ENCODE measurements at regions not wholly inside any gene's neighbourhood (a gene's known extent, or its start where the extent isn't known, plus 50 kb on each side); places are given as distances from the start of the nearest gene placed in this dataset.
A peak's percentile ranks its signal among the peaks of the same experiment; 100 is the strongest.

DNA sequence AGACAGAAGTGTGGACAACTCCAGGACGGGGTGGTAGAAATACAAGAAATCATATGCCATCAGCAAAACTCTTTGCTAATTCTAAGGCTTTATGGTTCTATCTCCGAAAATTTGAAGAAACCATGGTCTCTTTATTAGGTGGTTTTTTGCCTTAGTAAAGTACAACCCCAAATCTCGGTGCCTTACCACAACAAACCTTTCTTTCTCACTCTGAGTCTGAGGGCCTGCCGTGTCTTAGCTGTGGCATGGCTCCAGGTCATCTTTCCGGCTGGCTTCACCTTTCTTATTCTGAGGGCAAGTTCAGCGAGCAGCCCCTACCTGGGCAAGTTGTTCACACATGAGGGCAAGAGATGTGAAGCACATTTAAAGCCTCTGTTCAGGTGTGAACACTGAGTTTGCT is 280.6 kb downstream of the TTLL7 start:
- DNase-seq: no peak

DNA sequence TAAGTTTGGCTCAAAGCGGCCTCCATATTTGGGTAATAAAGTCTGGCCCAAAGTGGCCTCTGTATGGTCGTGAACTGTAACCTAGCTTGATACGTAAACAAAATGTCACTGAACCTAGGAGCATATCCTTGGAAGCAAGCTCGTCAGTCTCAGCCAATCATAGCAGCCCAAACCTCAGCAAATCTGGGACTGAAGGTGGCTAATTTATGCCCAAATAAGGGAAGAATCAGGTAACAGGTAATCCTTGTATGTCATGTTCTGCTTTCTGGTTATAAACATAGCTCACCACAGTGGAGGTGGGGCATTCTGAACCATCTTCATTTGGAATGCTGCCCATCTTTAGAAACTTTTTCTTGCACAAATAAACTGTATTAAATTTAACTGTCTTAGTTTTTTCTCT is 281.1 kb downstream of the TTLL7 start:
- no peak for DNase-seq

DNA sequence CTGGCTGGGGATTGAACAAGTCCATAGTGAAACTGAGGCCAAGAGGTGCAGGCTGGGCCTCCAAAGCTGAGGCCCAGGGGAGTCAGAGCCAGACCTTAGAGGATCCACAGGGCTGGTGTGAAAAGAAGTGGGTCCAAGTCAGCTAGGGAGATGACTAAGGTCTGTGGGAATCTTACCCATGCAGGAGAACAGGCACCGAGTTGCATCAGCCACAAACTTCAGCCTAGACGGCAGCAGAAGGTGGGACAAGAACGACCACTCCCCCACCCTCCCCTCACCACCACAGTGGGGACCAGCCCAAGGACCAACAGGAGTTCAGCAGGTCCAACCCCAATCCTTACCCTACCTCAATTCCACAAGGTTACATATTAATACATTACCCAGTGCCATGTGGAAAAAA is 282.3 kb downstream of the TTLL7 start:
- DNase-seq: no peak

DNA sequence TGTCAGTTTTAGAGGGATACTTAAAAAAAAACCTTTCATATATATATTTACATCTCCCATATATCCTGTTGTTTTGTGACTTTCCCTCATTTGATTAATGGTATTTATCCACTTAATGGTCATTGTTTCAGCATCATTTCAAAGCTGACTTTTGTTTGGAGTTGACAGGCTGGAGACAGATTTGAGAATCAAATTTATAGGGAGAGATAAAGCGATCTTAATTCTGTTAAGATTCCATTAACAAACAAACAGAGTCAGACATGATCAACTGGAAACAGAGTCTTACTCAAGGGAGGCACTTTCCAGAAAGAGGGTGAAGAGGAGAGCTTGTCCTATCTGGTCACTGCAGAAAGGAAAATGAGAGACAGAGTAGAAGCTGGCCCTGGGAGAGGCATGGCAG is 283.4 kb downstream of the TTLL7 start:
- no peak for DNase-seq

DNA sequence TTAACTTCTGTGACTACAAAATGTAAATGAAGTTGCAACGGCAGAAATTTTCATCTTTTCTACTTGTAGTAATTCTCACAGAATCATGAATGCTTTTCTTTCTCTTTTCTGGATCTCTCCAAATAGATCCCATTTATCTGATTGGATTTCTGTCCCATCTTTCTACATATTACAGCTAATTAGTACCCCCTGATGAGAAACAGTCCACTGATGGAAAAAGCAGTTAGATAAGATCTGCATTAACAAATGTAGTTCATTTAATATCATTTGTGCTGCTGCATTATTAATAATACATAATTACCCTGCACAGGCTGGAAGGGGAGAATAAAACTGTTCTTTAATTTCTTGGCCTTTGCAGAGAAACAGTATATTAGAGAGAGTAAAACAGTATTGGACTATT is 289.3 kb downstream of the TTLL7 start:
- no peak for DNase-seq

DNA sequence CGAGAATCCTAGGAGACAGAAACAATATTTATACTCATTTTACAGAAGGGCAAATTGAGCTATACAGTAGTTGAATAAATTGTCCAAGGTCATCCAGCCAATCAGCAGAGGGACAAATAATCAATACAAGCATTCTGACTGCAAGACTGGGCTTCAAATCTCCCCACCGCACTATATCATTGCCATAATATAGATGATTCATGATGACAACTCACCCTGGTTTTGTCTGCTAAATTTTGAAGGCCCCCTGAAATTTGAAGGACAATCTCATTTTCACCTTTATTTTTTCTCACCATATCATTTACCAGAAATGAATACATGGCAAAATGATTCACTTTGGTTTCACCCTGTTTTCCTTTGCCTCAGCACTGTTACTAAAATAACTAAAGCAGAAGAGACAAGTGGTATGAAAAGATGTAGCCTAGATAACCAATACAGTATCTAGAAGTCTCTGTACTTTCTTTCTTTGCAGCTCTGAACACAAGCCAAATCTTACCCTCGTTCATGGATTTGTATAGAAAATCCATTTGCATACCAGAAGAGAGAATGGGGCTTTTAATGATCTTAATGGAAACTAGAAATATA is 292.5 kb downstream of the TTLL7 start:
- no peak for DNase-seq

DNA sequence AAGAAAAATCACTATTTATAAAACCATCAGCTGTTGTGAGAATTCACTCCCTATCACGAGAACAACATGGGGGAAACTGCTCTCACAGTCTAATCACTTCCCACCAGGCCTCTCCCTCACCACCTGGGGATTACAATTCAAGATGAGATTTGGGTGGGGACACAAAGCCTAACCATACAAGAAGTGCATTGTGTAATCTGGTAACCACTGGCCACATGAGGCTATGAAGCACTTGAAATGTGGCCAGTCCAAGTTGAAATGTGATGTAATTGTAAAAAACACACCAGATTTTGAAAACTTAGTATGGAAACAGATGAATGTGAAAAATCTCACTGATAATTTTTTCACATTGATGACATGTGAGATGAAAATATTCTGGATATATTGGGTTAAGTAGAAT is 293.8 kb downstream of the TTLL7 start:
- no peak for DNase-seq

DNA sequence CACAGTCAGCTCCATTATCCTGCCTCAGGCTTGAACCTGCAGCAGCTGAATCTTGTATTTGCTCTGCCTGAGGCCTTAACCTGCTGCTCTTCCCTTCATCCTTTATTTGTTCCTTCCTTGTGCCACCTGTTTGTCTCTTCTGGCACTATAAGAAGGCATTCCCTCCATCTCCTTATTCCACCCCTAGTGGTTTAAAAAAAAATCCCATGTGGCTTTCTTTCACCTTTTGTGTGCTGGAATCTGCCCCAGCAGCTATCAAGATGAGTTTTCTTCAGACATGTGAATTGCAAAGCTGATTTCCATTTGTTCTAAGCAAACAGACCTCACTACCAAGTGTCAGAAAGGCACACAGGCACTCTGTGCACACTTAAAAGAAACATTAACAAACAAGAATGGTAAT is 294.6 kb downstream of the TTLL7 start:
- no peak for DNase-seq

DNA sequence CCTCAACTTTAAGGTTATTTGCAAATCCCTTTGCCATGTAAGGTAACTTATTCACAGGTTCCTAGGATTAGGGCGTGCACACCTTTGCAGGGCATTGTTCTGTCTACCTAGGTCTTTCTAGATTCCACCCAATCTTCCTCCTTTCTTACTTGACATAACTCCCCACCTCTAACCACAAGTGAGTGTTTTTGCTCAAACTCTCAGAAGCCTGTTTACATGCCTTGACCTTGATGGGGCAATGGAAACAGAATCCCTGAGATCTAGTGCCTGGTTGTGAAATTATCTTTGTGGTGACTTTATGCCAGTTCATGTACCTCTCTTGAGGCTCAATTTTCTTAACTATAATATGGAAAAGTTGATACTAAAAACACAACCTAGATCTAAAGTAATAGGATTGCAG is 296.6 kb downstream of the TTLL7 start:
- DNase-seq: no peak

DNA sequence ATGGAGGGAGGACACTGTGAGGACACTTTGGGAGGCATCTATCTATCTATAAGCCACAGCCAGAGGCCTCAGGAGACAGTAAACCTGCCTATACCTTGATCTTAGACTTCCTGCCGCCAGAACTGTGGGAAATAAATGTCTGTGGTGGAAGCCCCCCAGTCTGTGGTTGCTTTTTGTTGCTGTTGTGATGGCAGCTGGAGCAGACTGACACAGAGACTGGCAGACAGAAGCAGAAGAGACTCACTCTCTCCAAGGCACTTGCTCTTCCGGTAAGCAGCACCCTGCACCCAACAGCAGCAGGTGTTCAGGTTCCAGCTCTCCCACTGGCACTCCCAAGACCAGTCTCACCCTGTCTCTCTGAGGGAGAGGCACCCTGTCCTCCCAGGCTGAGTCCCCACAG is 297.6 kb downstream of the TTLL7 start:
- DNase-seq: no peak

DNA sequence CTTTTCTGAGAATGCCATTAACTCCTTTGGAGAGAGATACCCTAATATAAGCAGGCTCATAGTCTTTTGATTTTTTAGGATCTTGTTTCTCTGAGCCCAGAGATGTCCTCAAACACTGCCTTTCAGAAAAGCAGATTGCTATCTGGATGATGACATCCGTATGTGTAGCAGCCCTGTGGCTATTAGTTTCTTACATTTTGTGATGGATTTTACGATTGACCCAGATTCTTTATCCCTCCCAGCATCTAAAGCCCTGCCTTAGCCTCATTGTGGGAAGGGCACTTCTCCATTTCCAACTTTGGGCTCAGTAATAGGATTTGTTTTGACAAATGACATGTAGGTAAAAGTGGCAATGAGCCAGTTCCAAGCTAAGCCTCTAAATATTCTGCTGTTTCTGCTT is 300.3 kb downstream of the TTLL7 start:
- no peak for DNase-seq

DNA sequence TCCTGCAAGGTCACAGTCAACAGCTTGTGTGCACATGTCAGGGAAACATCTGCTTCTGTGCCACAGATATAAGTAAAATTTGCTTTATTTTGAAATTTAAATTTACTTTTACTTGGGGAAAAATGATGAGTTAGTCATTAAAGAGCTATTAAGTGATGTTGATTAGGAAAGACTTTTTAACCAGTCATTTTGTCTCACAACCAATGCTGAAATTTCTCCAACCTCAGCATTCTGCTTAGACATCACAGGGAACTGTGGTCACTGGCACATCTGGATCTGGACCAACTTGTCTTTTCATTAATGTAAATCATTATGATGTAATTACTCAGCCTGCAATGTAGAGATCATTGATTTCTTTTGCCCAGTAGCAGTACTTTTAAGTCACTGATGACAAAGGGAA is 301.0 kb downstream of the TTLL7 start:
- DNase-seq: no peak

DNA sequence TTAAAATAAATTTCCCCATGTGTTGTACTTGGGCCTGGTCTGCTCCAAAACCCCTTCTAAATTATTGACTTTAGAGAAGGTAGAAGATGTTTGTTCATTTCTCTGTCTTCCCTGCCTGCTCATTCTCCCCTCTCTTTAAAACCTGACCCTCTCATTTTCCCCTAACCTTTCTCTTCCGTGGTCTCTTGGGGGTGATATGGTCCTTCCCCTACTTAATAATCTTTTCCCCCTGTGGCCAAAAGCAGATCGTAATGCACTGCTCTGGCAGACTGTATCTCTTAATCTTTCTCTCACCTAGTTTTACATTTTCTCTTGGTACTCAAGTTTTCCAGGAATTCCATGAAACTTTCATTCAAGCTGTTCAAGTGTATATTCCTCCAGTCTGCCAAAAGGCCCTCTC is 301.7 kb downstream of the TTLL7 start:
- no peak for DNase-seq

DNA sequence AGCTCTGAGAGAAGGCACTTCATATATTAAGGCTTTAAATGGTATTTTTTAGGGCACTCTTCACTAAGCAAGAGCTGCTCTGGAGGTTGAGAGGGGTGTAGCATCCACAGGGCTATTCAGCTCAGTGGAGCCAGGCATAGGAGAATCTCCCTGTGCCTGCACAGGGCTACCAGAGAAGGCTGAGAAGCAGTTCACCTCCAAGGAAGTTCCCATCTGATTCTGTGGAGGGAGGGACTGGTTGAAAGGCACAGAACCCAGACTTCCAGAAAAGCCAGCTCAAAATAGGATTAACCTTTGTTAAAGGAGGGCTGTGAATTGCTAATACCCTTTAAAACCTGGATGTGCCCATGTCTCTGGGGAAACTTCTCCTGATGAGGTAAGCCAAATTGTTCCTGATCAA is 304.5 kb downstream of the TTLL7 start:
- no peak for DNase-seq

DNA sequence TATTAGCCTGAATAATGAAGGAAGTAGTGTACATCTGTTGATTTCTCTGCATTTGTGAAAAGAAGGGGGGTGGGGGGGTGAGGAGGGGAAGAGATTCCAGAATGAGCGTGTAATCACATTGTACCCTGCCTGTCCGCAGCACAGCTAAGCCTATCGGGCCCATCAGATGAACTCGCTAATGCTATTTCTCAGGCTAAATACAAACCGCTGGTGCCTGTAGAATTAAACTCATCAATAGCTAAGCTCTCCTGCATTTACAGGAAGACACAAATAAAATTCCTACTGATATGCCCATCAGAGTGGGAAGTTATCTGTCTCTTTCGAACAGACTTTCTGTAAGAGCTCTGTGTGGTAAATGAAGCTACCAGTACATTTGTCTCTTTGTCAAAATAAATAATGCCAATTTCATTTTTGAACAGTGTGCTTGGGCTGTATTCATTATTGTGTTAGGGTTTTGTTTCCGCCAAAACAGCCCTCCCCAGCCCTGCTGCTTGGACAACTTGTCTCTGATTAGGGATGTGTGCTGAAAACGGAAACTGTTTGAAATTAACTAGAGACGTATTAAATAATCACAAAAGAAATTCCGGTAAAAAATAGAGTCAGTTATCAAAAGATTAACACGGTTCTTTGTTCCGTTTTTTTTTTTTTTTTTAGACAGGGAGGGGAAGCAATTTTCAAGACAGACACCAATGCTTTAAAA is 305.4 kb downstream of the TTLL7 start:
- peak; percentile 3 for DNase-seq

DNA sequence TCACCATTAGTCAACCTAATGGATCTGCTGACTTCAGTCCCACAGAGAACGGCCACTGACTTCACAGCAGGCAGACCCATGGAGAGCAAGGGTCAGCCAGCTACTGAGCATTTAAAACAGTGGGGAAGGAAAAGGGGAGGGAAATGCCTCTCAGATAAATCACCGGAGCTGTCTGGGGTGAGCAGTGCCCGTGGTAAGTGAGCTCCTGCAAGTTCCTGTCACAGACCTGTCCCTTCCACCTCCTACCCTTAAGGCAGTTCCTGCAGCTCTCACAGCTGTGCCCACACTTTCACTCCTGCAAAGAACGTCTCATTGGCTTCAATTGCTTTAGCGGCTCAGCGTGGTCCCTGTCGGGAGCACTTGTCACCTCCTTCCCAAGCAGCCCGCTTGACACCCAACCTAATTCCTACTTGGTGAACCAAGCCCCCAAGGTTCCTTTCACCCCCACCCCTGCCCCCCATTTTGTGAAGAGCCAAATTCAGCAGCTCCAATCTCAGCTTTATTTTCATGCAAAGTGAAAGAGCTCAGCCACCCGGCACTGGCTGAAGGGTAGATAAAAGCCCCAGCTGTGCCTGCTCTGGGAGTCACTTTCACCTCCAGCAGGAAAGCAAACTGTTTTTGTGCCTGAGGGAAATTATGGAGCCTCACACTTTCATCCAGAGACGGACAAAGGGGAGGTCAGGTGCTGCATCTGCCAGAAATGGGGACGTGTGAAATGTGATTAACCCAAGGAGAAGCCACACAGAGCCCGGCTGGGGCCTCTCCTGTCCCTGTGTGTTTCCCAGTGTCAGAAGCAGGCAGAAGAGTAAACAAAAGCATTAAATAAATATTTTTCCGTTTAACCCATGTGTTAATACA is 306.2 kb downstream of the TTLL7 start:
- peak; percentile 27 for DNase-seq

DNA sequence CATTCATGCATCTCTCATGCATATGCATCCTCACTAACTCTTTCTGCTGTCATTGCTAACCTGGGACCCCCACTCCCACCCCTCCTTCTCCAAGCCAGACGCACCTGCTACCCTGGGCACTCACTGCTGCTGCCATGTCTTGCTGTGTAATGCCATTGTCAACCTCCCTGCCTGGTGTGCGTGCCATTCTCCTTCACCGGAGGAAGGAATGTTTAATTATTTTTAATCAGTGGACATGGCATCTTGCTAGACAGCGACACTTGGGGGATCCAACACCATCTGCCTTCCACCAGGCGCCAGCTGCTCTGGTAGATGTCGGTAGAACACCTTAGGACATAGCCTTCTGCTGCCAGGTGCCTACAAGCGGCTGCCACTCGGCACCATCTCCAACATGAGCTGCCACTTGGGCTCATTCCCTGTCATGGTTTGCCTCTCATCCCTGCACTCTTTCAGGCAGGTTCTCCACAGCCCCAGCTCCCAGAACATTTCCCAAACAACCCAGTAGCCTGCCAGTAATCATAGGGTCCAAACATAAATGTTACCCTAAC is 306.9 kb downstream of the TTLL7 start:
- no peak for DNase-seq

DNA sequence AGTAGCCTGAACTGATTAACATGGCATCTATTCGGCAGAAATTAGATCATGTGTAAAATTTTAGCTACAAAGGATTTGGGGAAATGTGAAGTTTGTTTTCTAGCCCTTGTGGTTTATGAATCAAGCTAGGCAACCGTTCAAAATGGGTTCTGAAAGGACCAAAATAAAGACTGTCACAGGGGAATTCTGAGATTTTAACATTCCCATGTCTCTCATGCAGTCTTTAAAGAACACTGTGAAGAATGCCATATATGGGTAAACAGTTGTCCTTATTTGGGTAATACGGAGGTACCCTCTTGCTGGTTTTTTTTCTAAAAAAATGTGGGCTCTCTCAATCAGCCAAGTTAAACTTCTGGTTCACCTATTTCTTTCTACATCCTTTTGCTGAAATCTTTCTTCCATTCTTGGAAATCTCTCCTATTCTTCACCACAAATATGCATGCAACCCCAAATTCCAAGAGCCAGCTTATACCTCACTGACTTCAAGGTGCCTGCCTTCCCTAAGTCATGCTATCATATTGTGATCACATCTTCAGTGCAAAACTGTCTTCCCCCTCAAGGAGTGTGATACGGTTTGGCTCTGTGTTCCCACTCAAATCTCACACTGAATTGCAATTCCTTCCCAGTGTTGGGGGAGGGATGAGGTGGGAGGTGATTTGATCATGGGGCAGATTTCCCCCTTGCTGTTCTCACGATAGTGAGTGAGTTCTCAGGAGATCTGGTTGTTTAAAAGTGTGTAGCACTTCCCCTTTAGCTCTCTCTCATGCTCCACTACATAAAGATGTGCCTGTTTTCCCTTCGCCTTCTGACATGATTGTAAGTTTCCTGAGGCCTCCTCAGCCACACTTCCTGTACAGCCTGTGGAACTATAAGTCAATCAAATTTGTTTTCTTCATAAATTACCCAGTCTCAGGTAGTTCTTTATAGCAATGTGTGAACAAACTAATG is 308.7 kb downstream of the TTLL7 start:
- DNase-seq: no peak

DNA sequence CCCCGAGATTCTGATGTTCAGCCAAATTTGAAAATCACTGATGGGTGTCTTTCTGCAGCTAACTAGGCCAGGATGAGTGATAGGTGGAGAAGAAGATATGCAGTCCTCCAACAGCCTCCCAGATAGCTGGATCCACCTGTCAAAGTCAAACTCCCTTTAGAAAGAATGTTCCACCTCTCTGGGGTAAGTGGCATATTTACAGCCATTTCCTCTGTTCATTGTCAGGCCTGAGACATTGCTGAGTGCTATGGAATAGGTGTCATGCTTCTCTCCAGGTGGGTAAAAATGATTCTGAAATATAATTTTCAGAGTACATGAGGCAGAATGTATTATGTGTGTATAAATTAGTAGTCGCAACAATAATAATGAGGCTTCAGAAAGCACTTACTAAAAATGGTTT is 316.8 kb downstream of the TTLL7 start:
- DNase-seq: no peak

DNA sequence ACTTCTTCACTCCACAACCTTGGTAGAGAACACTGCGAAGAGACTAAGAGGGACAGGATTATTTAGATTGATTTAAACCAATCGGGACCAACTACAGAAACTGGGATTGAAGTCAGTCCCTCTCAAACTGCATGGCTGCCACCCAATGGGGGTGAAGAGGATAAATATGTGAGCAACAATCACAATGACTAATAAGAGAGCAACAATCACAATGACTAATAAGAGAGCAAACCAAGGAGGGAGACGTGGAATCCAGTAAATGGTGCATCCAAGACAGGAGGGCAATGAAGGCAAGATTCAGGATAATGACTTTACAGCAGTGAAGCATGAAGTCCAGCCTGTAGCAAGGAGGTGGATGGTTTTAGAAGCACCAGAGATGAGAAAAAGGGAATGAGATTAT is 322.8 kb downstream of the TTLL7 start:
- no peak for DNase-seq

DNA sequence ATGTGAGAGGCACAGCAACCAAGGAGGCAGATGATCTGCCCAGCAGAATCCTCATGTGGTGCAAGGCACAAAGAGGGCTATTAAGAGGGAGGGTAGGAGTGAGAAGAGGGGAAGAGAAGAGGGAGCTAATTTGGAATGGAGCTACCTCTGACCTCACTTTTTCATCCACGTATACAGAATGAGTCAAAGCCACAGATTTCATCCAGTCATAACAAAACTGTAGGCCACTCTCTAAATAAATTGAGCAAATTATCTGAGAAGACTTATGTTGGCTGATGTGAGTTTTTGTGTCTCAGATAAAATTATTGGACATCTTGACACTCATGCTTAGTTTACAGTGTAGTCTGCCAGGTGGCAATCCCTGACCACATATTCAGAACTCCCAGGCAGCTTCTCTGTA is 325.6 kb downstream of the TTLL7 start:
- DNase-seq: no peak

DNA sequence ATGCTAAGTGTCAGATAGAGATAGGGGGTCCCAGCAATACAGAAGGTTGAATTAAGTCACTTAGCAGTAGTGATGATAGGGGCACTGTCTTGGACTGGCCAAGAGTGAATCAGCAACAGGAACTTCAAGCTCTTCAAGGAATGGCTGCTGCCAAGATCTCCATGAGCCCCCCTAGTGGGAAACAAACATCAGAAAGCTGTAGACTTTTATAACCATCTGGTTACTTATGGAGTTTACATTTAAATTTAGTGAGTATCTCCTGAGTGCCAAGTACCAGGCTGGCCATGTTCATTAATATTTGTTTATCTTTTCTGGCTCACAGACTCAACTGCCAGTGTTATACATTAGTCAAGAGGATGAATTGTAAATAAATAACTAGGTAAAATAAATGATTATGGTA is 327.3 kb downstream of the TTLL7 start:
- DNase-seq: no peak

Data from NCI-H2107 (cell line).